HepG2 (cell line): ENCODE measurements at regions not wholly inside any gene's neighbourhood (a gene's known extent, or its start where the extent isn't known, plus 50 kb on each side); places are given as distances from the start of the nearest gene placed in this dataset.

Experiments used
- CREM ChIP-seq, 2 experiments: sonication (generic) in 1 of 2; formaldehyde crosslinking in 1 of 2; IDR thresholded peaks; 2 replicates each; pipeline versions ENCODE4 v1.4.0 to v1.6.1; 2016 to 2020; ENCODE audit warnings: antibody characterized with exemption in 1 of 2, mild to moderate bottlenecking in 1 of 2, missing genetic modification reagents in 1 of 2
- MED1 ChIP-seq: sonication (generic); formaldehyde crosslinking; IDR thresholded peaks from 2 replicates; pipeline ENCODE4 v1.4.0; 2020; ENCODE audit warnings: missing genetic modification reagents
- NFE2 ChIP-seq: sonication (generic); formaldehyde crosslinking; IDR thresholded peaks from 2 replicates; pipeline ENCODE4 v1.4.0; 2020; ENCODE audit warnings: missing genetic modification reagents
- WIZ ChIP-seq: sonication (generic); formaldehyde crosslinking; IDR thresholded peaks from 2 replicates; pipeline ENCODE4 v1.5.1; 2020; ENCODE audit warnings: mild to moderate bottlenecking, missing genetic modification reagents
- ZBTB7B ChIP-seq: sonication (generic); formaldehyde crosslinking; IDR thresholded peaks from 2 replicates; pipeline ENCODE4 v1.4.0; 2020; ENCODE audit warnings: missing genetic modification reagents
- ZNF333 ChIP-seq: sonication (generic); formaldehyde crosslinking; IDR thresholded peaks from 2 replicates; pipeline ENCODE4 v1.4.0; 2020; ENCODE audit warnings: mild to moderate bottlenecking, missing genetic modification reagents, borderline replicate concordance
- ZNF432 ChIP-seq: sonication (generic); formaldehyde crosslinking; IDR thresholded peaks from 2 replicates; pipeline ENCODE4 v1.5.0; 2020; ENCODE audit warnings: missing genetic modification reagents, mild to moderate bottlenecking, borderline replicate concordance
- ZNF446 ChIP-seq: sonication (generic); formaldehyde crosslinking; IDR thresholded peaks from 2 replicates; pipeline ENCODE4 v1.5.0; 2020; ENCODE audit warnings: mild to moderate bottlenecking, missing genetic modification reagents
- ZNF670 ChIP-seq: sonication (generic); formaldehyde crosslinking; IDR thresholded peaks from 2 replicates; pipeline ENCODE4 v1.8.0; 2022; ENCODE audit warnings: mild to moderate bottlenecking, missing genetic modification reagents, borderline replicate concordance
- TF ChIP-seq, protein P1 (sequence below): sonication (generic); formaldehyde crosslinking; IDR thresholded peaks from 2 replicates; pipeline ENCODE4 v1.8.0; 2022; ENCODE audit warnings: missing genetic modification reagents, mild to moderate bottlenecking, moderate library complexity, borderline replicate concordance
- TF ChIP-seq, protein P2 (sequence below): sonication (generic); formaldehyde crosslinking; IDR thresholded peaks from 2 replicates; pipeline ENCODE4 v1.5.0; 2020; ENCODE audit warnings: missing genetic modification reagents
- TF ChIP-seq, protein P3 (sequence below): sonication (generic); formaldehyde crosslinking; IDR thresholded peaks from 2 replicates; pipeline ENCODE4 v1.5.0; 2020; ENCODE audit warnings: missing genetic modification reagents

DNA sequence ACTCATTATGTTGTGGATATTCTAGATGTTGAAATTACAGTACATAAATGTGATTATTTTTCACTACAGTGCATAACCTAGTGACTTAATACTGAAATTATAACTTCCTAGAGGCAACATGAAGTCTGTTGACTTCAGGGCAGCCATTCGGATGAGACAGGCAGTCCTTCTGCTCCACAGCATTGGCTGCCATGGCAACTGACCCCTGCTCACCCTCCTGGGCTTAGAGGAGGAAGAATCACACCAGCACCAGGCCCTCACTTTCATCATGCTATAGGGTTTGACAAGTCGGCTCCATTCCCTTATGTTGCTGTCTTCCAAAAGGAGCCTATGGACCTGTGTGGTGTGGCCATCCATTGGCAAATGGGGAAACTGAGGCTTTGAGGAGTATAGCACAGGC lies 233.5 kb upstream of the TMEM132C start (continued):
- TF ChIP-seq, protein P1, sequence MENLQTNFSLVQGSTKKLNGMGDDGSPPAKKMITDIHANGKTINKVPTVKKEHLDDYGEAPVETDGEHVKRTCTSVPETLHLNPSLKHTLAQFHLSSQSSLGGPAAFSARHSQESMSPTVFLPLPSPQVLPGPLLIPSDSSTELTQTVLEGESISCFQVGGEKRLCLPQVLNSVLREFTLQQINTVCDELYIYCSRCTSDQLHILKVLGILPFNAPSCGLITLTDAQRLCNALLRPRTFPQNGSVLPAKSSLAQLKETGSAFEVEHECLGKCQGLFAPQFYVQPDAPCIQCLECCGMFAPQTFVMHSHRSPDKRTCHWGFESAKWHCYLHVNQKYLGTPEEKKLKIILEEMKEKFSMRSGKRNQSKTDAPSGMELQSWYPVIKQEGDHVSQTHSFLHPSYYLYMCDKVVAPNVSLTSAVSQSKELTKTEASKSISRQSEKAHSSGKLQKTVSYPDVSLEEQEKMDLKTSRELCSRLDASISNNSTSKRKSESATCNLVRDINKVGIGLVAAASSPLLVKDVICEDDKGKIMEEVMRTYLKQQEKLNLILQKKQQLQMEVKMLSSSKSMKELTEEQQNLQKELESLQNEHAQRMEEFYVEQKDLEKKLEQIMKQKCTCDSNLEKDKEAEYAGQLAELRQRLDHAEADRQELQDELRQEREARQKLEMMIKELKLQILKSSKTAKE (CRISPR knock-in tag): no peak
- TF ChIP-seq, protein P2, sequence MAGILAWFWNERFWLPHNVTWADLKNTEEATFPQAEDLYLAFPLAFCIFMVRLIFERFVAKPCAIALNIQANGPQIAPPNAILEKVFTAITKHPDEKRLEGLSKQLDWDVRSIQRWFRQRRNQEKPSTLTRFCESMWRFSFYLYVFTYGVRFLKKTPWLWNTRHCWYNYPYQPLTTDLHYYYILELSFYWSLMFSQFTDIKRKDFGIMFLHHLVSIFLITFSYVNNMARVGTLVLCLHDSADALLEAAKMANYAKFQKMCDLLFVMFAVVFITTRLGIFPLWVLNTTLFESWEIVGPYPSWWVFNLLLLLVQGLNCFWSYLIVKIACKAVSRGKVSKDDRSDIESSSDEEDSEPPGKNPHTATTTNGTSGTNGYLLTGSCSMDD (CRISPR knock-in tag): no peak
- TF ChIP-seq ZBTB7B (CRISPR knock-in tag): no peak
- no peak for TF ChIP-seq ZNF432 (CRISPR knock-in tag)
- TF ChIP-seq, protein P3, sequence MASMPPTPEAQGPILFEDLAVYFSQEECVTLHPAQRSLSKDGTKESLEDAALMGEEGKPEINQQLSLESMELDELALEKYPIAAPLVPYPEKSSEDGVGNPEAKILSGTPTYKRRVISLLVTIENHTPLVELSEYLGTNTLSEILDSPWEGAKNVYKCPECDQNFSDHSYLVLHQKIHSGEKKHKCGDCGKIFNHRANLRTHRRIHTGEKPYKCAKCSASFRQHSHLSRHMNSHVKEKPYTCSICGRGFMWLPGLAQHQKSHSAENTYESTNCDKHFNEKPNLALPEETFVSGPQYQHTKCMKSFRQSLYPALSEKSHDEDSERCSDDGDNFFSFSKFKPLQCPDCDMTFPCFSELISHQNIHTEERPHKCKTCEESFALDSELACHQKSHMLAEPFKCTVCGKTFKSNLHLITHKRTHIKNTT (CRISPR knock-in tag): no peak
- no peak for TF ChIP-seq ZNF670 (CRISPR knock-in tag)
- TF ChIP-seq ZNF446 (CRISPR knock-in tag): no peak
- TF ChIP-seq WIZ (CRISPR knock-in tag): no peak
- TF ChIP-seq ZNF333: no peak
- no peak for TF ChIP-seq NFE2 (CRISPR knock-in tag)
- TF ChIP-seq CREM (IDR thresholded peaks at IDR 0.05): no peak
- no peak for TF ChIP-seq CREM (CRISPR knock-in tag; IDR thresholded peaks at IDR 0.05)
- TF ChIP-seq MED1 (CRISPR knock-in tag): no peak
